ENCODE measurements at regions not wholly inside any gene's neighbourhood (a gene's known extent, or its start where the extent isn't known, plus 50 kb on each side); places are given as distances from the start of the nearest gene placed in this dataset.
"Not testable (repeated sequence)": the region's sequence is repeated elsewhere in the genome, so short reads cannot be mapped to it uniquely, and the experiment has no call there.

- H3K9me3 ChIP-seq (ENCODE audit: control insufficient read depth, low read length); H3K27me3 ChIP-seq (replicated peaks; ENCODE audit: control insufficient read depth, insufficient read depth, low read length, poor library complexity, severe bottlenecking); H3K27ac ChIP-seq (ENCODE audit: insufficient read depth, low read length, poor library complexity, severe bottlenecking); H3K4me3 ChIP-seq (ENCODE audit: insufficient read depth, low read depth, low read length, poor library complexity, severe bottlenecking); H3K36me3 ChIP-seq (ENCODE audit: control insufficient read depth, insufficient read depth, low read length); H3K4me1 ChIP-seq (ENCODE audit: control insufficient read depth, insufficient read depth, low read length, poor library complexity, severe bottlenecking); DNase-seq: not testable (repeated sequence)
Measured at GRCh38 chr5:67850906-67851305, 364.6 kb upstream of the PIK3R1 start.

GRCh38 chr5:67844924-67845323 is 370.6 kb upstream of the PIK3R1 start:
- peaks cover 3% of the 10 kb centered on the region for H3K27me3 ChIP-seq (replicated peaks; ENCODE audit: control insufficient read depth, insufficient read depth, low read length, poor library complexity, severe bottlenecking)
- no peak for DNase-seq
- H3K36me3 ChIP-seq (ENCODE audit: control insufficient read depth, insufficient read depth, low read length), result no peaks in the 10 kb centered on the region
- H3K9me3 ChIP-seq (ENCODE audit: control insufficient read depth, low read length), result no peaks in the 10 kb centered on the region
- no peaks in the 10 kb centered on the region for H3K4me1 ChIP-seq (ENCODE audit: control insufficient read depth, insufficient read depth, low read length, poor library complexity, severe bottlenecking)
- H3K27ac ChIP-seq (ENCODE audit: insufficient read depth, low read length, poor library complexity, severe bottlenecking), result no peak overlapping the region
- no peak overlapping the region for H3K4me3 ChIP-seq (ENCODE audit: insufficient read depth, low read depth, low read length, poor library complexity, severe bottlenecking)

GRCh38 chr5:67842806-67843205 is 372.8 kb upstream of the PIK3R1 start:
- Histone ChIP-seq H3K4me3 (ENCODE audit: insufficient read depth, low read depth, low read length, poor library complexity, severe bottlenecking) (no peak overlapping the region), H3K27me3 (replicated peaks; ENCODE audit: control insufficient read depth, insufficient read depth, low read length, poor library complexity, severe bottlenecking) (peaks cover 3% of the 10 kb centered on the region), H3K4me1 (ENCODE audit: control insufficient read depth, insufficient read depth, low read length, poor library complexity, severe bottlenecking) (no peaks in the 10 kb centered on the region), H3K9me3 (ENCODE audit: control insufficient read depth, low read length) (no peaks in the 10 kb centered on the region), H3K27ac (ENCODE audit: insufficient read depth, low read length, poor library complexity, severe bottlenecking) (no peak overlapping the region), H3K36me3 (ENCODE audit: control insufficient read depth, insufficient read depth, low read length) (no peaks in the 10 kb centered on the region)
- no peak for DNase-seq

- not testable (repeated sequence) for H3K4me3 ChIP-seq (ENCODE audit: insufficient read depth, low read depth, low read length, poor library complexity, severe bottlenecking); H3K36me3 ChIP-seq (ENCODE audit: control insufficient read depth, insufficient read depth, low read length); H3K27ac ChIP-seq (ENCODE audit: insufficient read depth, low read length, poor library complexity, severe bottlenecking); DNase-seq; H3K27me3 ChIP-seq (replicated peaks; ENCODE audit: control insufficient read depth, insufficient read depth, low read length, poor library complexity, severe bottlenecking); H3K4me1 ChIP-seq (ENCODE audit: control insufficient read depth, insufficient read depth, low read length, poor library complexity, severe bottlenecking); H3K9me3 ChIP-seq (ENCODE audit: control insufficient read depth, low read length)
Measured at GRCh38 chr5:67837225-67837624, 378.3 kb upstream of the PIK3R1 start.

- H3K36me3 ChIP-seq (ENCODE audit: control insufficient read depth, insufficient read depth, low read length); H3K4me3 ChIP-seq (ENCODE audit: insufficient read depth, low read depth, low read length, poor library complexity, severe bottlenecking); DNase-seq; H3K9me3 ChIP-seq (ENCODE audit: control insufficient read depth, low read length); H3K27ac ChIP-seq (ENCODE audit: insufficient read depth, low read length, poor library complexity, severe bottlenecking); H3K4me1 ChIP-seq (ENCODE audit: control insufficient read depth, insufficient read depth, low read length, poor library complexity, severe bottlenecking); H3K27me3 ChIP-seq (replicated peaks; ENCODE audit: control insufficient read depth, insufficient read depth, low read length, poor library complexity, severe bottlenecking): not testable (repeated sequence)
Measured at GRCh38 chr5:67836496-67836895, 379.1 kb upstream of the PIK3R1 start.

- H3K4me1 ChIP-seq (ENCODE audit: control insufficient read depth, insufficient read depth, low read length, poor library complexity, severe bottlenecking), result no peaks in the 10 kb centered on the region
- no peak overlapping the region for H3K27ac ChIP-seq (ENCODE audit: insufficient read depth, low read length, poor library complexity, severe bottlenecking)
- no peak overlapping the region for H3K4me3 ChIP-seq (ENCODE audit: insufficient read depth, low read depth, low read length, poor library complexity, severe bottlenecking)
- H3K9me3 ChIP-seq (ENCODE audit: control insufficient read depth, low read length), result no peaks in the 10 kb centered on the region
- no peaks in the 10 kb centered on the region for H3K27me3 ChIP-seq (replicated peaks; ENCODE audit: control insufficient read depth, insufficient read depth, low read length, poor library complexity, severe bottlenecking)
- no peaks in the 10 kb centered on the region for H3K36me3 ChIP-seq (ENCODE audit: control insufficient read depth, insufficient read depth, low read length)
- DNase-seq, result no peak
Measured at GRCh38 chr5:67831048-67831447, 384.5 kb upstream of the PIK3R1 start.

- H3K36me3 ChIP-seq (ENCODE audit: control insufficient read depth, insufficient read depth, low read length), result no peaks in the 10 kb centered on the region
- H3K27me3 ChIP-seq (replicated peaks; ENCODE audit: control insufficient read depth, insufficient read depth, low read length, poor library complexity, severe bottlenecking), result no peaks in the 10 kb centered on the region
- no peak overlapping the region for H3K4me3 ChIP-seq (ENCODE audit: insufficient read depth, low read depth, low read length, poor library complexity, severe bottlenecking)
- no peak for DNase-seq
- H3K27ac ChIP-seq (ENCODE audit: insufficient read depth, low read length, poor library complexity, severe bottlenecking), result no peak overlapping the region
- H3K4me1 ChIP-seq (ENCODE audit: control insufficient read depth, insufficient read depth, low read length, poor library complexity, severe bottlenecking), result no peaks in the 10 kb centered on the region
- no peaks in the 10 kb centered on the region for H3K9me3 ChIP-seq (ENCODE audit: control insufficient read depth, low read length)
Measured at GRCh38 chr5:67827541-67827940, 388.0 kb upstream of the PIK3R1 start.

- no peak overlapping the region for H3K27ac ChIP-seq (ENCODE audit: insufficient read depth, low read length, poor library complexity, severe bottlenecking)
- H3K4me1 ChIP-seq (ENCODE audit: control insufficient read depth, insufficient read depth, low read length, poor library complexity, severe bottlenecking), result no peaks in the 10 kb centered on the region
- H3K4me3 ChIP-seq (ENCODE audit: insufficient read depth, low read depth, low read length, poor library complexity, severe bottlenecking), result no peak overlapping the region
- H3K36me3 ChIP-seq (ENCODE audit: control insufficient read depth, insufficient read depth, low read length), result no peaks in the 10 kb centered on the region
- H3K27me3 ChIP-seq (replicated peaks; ENCODE audit: control insufficient read depth, insufficient read depth, low read length, poor library complexity, severe bottlenecking), result no peaks in the 10 kb centered on the region
- no peaks in the 10 kb centered on the region for H3K9me3 ChIP-seq (ENCODE audit: control insufficient read depth, low read length)
- DNase-seq, result no peak
Measured at GRCh38 chr5:67824852-67825251, 390.7 kb upstream of the PIK3R1 start.

- Histone ChIP-seq H3K36me3 (ENCODE audit: control insufficient read depth, insufficient read depth, low read length) (no peaks in the 10 kb centered on the region), H3K4me1 (ENCODE audit: control insufficient read depth, insufficient read depth, low read length, poor library complexity, severe bottlenecking) (no peaks in the 10 kb centered on the region), H3K27ac (ENCODE audit: insufficient read depth, low read length, poor library complexity, severe bottlenecking) (no peak overlapping the region), H3K9me3 (ENCODE audit: control insufficient read depth, low read length) (no peaks in the 10 kb centered on the region), H3K27me3 (replicated peaks; ENCODE audit: control insufficient read depth, insufficient read depth, low read length, poor library complexity, severe bottlenecking) (no peaks in the 10 kb centered on the region), H3K4me3 (ENCODE audit: insufficient read depth, low read depth, low read length, poor library complexity, severe bottlenecking) (no peak overlapping the region)
- no peak for DNase-seq
Measured at GRCh38 chr5:67817652-67818051, 397.9 kb upstream of the PIK3R1 start.

GRCh38 chr5:67816456-67816855 is 399.1 kb upstream of the PIK3R1 start:
- no peak overlapping the region for H3K27ac ChIP-seq (ENCODE audit: insufficient read depth, low read length, poor library complexity, severe bottlenecking)
- no peaks in the 10 kb centered on the region for H3K9me3 ChIP-seq (ENCODE audit: control insufficient read depth, low read length)
- H3K4me1 ChIP-seq (ENCODE audit: control insufficient read depth, insufficient read depth, low read length, poor library complexity, severe bottlenecking), result no peaks in the 10 kb centered on the region
- H3K27me3 ChIP-seq (replicated peaks; ENCODE audit: control insufficient read depth, insufficient read depth, low read length, poor library complexity, severe bottlenecking), result no peaks in the 10 kb centered on the region
- no peaks in the 10 kb centered on the region for H3K36me3 ChIP-seq (ENCODE audit: control insufficient read depth, insufficient read depth, low read length)
- DNase-seq, result no peak
- H3K4me3 ChIP-seq (ENCODE audit: insufficient read depth, low read depth, low read length, poor library complexity, severe bottlenecking), result no peak overlapping the region

Measured in effector memory CD4-positive, alpha-beta T cell (primary cell).